GM19463 (cell line): ENCODE measurements at regions not wholly inside any gene's neighbourhood (a gene's known extent, or its start where the extent isn't known, plus 50 kb on each side); places are given as distances from the start of the nearest gene placed in this dataset.
"Not testable (repeated sequence)": the region's sequence is repeated elsewhere in the genome, so short reads cannot be mapped to it uniquely, and the experiment has no call there.

Experiments used
- ATAC-seq: cut with Tn5 transposase; IDR thresholded peaks from one replicate; pipeline ENCODE4 v1.9.1; 2021; ENCODE audit warnings: mild to moderate bottlenecking, moderate library complexity; ENCODE audit not compliant: unreplicated experiment

DNA sequence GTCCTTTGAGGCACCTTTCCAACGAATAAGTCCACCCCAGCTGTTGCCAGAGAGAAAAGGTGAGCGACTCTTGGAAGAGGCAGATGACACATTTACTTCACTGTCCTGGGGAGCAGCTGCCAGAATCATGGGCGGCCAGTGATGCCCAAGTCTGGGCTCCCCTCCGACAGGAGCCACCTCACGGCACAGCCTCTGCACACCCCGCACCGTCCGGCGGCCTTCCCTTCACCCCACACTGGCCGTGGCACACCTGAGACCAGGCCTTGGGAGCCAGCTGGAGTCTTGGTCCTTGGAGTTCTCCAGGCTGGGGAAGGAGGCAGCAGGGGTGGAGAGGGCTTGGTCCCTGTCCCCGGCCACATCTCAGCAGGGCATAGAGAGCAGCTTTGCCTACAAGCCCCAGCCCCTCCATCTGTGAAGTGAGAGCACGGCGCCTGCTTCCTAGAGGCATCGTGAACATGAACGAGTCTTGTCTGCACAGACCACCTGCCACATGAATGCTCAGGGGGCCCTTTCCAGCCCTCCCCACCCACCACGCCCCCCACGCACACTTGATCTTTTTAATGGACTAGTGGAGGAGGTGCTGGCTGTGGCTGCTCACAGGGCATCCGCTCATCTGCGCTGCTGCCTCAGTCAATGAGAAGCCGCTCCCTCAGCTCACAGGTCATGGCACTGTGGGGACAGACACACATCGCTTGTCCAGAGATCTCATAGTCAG, 400.2 kb upstream of the MYT1L start:
- ATAC-seq = no peak

DNA sequence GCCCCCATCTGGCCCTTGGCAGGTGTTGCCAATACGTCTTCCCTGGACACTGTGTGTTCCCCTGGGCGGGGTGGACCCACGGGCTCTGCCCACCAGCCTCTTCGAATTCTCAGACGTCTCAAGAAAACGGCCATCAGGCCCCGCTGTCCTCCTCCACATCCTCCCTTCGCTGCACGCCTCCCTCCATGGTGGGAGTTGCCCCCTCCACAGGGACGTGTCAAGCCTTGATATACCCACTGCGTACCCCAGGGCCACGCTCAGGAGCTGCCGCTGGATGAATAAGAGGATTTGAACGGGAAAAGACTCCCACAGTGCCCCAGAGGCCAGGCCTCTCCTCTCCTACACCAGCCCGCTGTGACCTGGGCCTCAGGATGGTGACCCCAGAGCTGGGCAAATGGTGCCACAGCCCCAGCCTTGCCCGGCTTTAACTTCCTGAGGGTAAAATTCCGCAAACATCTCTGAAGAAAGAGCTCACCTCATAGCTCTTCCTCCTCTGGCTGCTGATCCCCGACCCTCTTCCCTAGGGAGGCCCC, 399.3 kb upstream of the MYT1L start:
- no peak for ATAC-seq

DNA sequence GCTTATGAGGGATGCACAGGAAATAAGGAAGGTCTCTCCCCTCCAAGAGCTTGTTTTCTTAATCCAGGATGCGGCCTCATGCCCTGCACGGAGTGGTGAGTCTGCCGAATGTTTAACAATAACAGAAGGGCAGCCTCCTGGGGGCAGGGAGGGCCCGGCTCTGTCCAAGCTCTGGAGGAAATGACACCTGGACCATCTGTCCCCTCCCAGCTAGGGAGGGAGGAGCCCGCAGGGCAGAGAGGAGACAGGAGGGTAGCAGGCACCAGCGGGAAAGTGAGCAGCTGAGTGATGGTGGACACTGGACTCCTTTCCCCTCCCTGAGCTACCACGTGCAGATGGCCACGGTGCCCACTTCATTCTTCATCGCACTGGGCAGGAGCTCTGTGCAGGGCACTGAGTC, 398.2 kb upstream of the MYT1L start:
- ATAC-seq = no peak

DNA sequence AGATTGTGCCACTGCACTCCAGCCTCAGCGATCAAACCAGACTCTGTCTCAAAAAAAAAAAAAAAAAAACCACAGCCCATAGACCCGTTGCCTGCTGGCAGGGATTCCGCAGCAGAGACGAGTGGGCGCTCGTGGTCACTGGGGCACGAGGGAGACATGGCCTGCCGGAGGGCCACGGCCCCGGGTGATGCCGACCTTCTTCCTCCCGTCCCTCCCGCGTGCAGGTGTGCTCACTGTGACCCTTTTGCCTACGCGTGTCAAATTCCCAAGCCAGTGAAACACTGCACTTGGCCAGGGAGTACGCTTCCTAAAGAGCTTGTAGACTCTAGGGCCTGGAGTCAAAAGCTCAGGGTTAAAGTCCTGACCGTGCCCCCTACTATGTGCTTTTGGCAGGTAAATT, 397.6 kb upstream of the MYT1L start:
- ATAC-seq = no peak

DNA sequence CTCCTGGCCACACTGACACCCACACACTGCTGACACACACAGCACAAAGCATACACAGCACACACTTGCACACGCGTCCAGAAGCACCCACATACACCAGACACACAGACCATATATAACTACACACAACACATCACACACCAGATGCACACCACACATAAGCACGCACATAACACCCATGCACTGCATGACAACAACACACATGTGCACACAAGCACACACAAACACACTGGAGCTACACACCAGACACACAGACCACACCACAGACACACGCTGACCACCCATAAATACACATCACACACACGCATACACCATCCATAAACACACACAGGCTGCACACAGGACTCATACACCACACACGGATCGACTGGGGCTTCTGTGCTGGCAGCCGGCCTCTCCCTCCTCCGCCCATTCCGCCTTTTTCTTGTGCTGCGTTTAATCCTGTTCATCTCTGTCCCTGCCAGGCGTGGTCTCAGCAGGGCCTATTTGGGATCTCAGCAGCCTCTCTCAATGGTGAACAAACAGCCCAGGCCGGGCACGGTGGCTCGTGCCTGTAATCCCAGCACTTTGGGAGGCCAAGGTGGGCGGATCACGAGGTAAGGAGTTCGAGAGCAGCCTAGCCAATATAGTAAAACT, 396.9 kb upstream of the MYT1L start:
- ATAC-seq = no peak

DNA sequence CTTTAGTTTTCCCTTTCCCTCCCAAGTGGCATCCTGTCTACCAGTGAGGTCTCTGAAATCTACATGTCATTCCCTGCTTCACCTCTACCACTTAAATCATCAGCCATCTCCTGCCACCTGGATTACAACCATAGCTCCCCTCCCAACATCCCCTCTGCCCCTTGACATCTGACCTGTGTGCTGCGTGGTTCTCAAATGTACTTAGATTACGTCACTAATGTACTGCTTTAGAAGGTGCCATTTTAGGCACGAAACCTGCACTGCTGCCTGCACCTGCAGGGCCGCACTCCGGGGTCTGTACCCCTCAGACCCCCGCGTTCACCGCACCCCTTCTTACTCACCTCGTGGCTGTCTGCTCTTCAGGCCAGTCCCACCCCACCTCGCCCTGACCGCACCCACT, 395.1 kb upstream of the MYT1L start:
- no peak for ATAC-seq

DNA sequence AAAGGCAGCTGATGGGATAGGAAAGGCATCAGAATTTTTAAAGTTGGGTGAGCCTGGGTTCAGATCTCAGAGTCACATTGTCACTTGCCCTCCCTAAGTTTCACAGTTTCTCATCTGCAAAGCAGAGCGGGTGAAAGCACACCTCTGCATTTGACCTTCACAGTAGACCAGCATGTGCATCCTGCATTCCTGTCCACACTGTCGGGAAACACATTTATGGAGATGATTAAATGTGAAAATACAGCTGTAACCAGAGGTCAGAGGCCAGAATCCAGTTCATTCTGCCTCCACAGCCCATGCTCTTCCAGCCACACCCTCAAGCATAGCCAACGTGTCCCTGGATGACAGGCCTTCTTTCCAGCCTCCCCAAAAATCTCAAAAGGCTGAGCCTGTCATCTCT, 392.0 kb upstream of the MYT1L start:
- ATAC-seq = no peak

DNA sequence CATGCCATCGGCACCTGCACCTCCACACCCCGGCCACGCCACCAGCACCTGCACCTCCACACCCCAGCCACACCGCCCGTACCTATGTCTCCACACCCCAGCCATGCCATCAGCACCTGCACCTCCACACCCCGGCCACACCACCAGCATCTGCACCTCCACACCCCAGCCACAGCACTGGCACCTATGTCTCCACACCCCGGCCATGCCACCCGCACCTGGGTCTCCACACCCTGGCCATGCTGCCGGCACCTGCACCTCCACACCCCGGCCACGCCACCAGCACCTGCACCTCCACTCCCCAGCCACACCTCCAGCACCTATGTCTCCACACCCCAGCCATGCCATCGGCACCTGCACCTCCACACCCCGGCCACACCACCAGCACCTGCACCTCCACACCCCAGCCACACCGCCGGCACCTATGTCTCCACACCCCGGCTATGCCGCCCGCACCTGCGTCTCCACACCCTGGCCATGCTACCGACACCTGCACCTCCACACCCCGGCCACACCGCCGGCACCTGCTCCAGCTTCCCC, 390.3 kb upstream of the MYT1L start:
- ATAC-seq = no peak

DNA sequence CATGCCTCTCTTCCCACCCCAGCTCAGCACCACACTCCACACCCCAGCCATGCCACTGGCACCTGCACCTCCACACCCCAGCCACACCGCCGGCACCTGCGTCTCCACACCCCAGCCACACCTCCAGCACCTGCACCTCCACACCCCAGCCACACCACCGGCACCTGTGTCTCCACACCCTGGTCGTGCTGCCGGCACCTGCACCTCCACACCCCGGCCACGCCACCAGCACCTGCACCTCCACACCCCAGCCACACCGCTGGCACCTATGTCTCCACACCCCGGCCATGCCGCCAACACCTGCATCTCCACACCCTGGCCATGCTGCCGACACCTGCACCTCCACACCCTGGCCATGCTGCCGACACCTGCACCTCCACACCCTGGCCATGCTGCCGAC, 389.7 kb upstream of the MYT1L start:
- not testable (repeated sequence) for ATAC-seq

DNA sequence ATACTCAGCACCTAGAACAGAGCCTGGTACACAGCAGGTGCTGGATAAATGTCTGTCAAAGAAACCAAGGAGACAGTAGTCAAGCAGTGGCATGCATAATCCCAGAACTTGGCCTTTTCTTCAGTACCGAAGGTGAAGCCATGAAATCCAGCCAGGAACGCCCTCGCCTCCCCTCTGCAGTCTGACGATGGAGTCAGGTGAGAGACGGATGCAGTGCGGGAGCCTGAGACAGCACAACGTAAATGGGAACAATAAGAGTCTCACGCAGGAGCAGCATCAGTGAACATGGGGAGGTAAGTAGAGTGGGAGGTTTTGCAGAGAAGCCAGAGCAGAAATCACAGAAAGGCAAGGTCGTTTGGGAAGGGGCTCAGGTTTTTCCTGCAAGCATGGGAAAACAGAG, 389.3 kb upstream of the MYT1L start:
- no peak for ATAC-seq

DNA sequence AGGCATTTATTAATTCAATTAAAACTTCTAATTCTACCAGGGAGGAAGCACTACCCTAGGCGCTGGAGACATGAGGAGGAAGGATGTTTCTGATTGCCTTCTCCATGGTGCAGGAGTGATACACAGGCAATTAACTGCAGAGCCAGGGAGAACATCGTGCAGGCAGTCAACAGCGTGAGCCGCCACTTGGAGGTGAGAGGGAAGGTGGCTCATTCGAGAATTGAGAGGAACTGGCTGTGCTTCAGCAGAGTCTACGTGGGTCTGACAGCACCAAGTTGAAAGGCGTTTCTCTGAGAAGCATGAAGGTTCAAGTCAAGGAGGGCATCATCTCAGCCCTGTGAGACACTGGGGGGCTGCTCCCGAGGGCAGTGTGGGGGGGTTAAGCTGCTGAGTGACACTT, 388.7 kb upstream of the MYT1L start:
- ATAC-seq = no peak

DNA sequence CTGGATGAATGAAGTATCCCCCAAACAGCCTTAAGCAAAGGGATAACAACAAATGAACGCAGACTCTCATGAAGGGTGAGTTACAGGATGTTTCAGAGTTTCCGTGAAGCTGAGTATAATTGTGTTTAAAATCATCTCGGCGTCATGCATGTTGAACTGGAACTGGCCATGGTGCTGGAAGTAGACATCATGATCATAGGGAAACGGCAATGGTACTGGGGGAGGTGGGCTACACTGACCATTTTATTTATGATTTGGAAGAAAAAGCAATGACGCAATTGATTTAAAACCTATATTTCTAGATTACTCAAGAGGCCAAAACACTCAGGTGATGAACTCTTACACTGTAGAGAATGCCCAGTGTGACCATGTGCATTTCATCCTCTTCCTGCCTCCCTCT, 387.9 kb upstream of the MYT1L start:
- ATAC-seq = no peak

DNA sequence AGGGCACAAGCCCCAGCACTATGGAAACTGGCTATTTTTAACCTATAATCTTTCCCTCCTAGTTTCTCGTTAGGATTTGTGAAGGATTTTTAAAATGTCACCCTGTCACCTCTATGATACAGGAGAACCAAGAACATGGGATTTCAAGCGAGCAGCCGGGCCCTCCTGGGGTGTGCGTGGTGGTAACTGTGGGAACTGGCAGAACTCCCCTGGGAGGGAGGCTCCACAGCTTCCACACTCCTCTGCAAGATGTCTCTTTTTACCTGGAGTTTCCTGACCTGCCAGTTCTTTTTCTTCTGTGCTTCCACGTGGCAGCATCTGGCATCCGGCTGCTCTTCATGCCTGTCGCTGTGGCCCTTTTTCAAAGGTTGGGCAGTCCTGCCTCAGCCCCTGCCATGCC, 386.3 kb upstream of the MYT1L start:
- no peak for ATAC-seq

DNA sequence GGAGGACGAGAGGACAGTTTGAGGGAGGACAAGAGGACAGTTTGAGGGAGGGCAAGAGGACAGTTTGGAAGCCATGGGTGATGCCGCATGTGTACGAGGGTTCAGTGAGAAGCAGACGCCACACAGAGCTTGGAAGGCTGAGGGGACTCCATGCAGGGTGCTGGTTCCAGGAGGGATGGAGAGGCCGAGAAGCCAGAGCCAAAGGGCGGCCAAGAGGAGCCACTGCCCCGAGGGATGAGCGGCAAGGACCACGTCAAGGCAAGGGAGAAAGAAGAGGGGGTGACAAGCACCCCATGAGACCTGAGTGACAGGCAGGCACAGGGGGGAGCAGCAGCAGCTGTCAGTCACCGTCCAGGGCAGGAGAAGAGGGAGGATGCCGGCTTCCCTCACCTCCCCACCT, 385.7 kb upstream of the MYT1L start:
- ATAC-seq = no peak

DNA sequence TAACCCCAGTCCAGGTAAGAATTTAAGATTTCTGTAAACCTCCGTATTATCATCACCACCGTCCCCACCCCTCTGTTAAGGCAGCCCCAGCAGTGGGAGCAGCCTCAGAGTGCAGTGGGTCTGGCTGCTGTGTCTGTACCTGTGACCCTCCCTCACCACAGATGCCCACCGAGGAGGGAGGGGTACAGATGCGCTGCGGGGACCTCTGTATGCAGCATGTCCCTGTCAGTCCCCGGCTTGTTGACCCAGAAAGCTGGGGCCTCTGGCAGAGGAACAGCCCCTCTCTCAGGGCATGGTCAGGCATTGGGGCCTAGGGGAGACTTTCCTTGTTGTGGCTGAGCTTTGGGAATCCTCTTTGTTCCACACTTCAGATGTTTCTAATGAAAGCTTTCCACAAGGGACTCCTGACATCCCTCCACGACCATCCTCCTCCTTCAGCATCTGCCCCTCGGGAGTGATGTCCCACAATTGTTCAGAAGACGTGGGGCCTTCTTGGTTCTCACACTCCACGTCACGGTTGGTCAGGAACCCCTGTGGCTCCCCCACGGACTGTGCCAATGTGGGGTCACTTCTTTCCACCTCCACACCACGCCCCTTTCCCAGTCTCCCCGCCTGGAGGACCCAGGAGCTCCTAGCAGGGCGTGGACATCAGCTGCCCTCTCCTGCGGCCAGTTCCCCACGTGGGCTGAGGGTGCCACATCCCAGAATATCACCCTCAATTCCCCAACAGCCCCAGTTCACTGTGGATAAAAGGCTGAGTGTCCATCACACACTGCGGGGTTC, 384.2 kb upstream of the MYT1L start:
- ATAC-seq = no peak

DNA sequence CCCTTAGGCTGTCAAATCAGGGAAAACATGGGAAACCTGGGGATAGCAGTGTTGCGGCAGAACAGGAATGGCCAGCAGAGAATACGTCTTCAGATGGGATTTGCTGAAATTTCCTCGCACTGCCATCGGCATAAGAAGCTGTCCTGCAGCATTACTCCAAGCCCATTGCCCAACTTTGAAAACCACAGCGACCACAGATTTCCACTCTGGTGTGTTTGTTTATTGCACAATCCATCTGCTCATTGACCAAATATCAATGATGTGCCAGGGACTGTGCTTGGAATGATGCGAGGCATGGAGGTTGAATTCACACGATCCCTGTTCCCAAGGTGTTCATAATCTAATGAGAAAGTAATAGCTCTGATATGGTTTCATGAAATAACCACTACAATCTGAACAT, 383.3 kb upstream of the MYT1L start:
- ATAC-seq = no peak

DNA sequence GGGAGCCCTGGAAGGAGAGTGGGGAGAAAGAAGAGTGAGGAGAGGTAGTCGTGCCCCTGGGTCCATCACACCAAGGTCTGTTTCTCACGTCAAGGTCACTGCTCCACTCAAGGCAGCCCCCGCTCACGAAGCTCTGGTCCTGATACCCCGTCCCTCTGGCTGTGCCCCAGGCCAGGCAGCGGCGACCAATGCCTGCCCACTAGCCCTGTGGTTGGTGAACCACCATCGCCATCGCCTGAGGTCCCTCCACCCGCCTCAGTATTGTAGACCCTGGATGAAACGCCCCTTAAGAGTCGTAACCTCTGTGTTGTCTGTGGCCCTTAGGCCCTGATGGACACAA, 378.3 kb upstream of the MYT1L start:
- no peak for ATAC-seq

DNA sequence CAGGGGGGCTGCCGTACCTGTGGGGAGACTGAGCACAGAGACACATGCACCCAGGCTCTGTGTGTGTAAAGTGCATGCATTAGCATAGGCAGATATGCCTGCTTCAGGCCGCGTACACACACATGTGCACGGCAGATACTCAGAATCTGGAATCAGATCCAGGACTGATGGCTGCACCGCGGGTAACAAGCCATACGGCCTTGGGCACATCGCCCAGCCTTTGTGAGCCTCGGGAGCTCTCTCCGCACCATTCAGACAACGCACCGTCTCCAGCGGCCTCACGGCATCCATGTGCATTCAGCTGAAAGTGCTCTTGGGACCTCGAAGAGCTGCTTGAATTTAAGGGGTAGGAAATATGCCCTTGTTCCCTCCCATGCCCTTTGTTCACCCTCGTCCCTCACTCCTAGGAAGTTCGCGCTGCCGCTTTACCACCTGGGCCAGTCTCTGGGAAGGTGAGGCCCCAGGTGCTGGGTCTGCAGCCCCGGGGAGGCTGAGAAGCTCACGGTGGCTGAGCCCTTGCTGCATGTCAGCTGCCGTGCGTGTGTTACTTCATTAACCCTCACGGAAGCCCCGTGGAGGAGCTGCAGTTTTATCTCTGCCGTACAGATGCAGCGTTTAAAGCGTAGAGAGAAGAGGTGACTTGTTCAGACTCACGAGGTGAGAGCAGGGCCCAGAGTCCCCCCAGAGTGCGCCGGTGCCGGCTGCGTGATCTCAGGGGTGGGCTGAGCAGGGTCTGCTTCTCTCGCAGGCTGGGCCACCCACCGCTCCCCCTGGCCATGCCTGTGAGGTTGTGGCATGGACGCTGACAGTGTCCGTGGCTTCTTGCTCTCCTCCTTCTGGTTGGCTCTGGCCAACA, 377.7 kb upstream of the MYT1L start:
- no peak for ATAC-seq

DNA sequence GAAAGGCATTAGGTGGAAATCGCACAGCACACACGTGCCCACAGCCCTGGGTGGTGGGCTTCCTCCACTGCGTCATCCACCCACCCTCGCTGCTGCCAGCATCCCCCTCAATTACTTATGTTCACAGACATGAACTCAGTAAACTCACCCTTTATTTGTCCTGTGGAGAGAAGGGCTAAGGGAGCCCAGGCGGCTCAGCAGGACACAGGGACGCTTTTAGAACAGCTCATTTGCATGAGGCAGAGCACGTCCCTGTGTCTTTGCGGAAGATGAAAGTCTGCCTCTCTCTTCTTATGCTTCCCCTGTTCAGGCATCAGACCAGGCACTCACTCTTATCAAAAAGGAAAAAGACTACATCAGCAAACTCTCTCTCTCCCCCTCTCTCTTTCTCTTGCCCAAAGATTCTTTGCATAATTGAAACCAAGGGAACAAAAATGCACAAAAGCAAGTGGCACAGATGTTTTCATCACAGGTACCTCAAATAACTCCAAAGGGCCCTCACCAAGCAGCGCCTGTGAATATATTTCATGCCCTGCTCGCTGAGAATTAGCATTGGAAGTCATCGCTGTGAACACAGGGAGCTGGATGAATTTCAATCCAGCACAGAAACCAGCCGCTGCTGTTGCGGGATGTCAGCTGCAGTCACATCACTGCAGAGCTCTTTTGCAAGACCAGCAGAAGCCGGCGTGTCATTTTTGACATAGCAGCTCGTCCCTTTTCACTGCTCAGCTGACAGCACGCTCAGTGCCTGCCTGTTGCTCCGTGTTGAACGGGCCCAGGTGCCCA, 376.3 kb upstream of the MYT1L start:
- no peak for ATAC-seq

DNA sequence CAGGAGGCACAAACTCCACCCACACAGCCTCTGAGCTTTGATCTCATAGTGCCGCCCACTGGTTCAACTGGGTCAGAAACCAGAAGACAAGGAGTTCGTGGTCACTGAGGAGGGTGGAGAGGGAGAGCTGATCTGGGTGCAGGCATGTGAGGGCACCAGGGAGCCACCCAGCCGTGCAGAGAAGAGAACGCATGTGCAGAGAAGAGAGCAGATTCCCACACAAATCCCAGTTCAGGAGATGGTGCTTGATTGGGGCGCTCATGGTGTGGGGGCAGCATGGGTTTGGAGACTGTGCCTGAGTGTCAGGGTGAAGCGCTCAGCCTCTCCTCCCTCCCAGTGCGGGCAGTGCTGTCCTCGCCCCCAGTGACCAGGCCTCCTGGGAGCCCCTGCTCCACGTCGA, 375.2 kb upstream of the MYT1L start:
- ATAC-seq = no peak
